Mesenchymal stem cell (in vitro differentiated cells and primary cell): ENCODE measurements at regions not wholly inside any gene's neighbourhood (a gene's known extent, or its start where the extent isn't known, plus 50 kb on each side); places are given as distances from the start of the nearest gene placed in this dataset.

Experiments used
- DNase-seq: peaks from one replicate; pipeline ENCODE4 v3.0.0-alpha.2; 2013
- H2AFZ ChIP-seq: one replicate; pipeline ENCODE4 v1.6.1; 2013; ENCODE audit warnings: low read depth, mild to moderate bottlenecking, control low read depth, inconsistent platforms, low read length, moderate library complexity
- H2AK5ac ChIP-seq: 2 replicates; pipeline ENCODE4 v1.6.1; 2013; ENCODE audit warnings: low read length, moderate library complexity, mild to moderate bottlenecking, inconsistent platforms; ENCODE audit not compliant: severe bottlenecking
- H2BK120ac ChIP-seq: one replicate; pipeline ENCODE4 v1.6.1; 2013; ENCODE audit warnings: low read depth, mild to moderate bottlenecking, inconsistent platforms, low read length, moderate library complexity
- H2BK12ac ChIP-seq, 2 experiments: one replicate each; pipeline ENCODE4 v1.6.1; 2013; ENCODE audit warnings: inconsistent platforms in 2 of 2, low read length in 2 of 2, mild to moderate bottlenecking in 2 of 2, moderate library complexity in 2 of 2, control low read depth in 1 of 2
- H2BK15ac ChIP-seq: one replicate; pipeline ENCODE4 v1.6.1; 2013; ENCODE audit warnings: mild to moderate bottlenecking, low read depth, inconsistent platforms; ENCODE audit not compliant: poor library complexity, severe bottlenecking
- H2BK5ac ChIP-seq: 2 replicates; pipeline ENCODE4 v1.6.1; 2013; ENCODE audit warnings: low read depth, mild to moderate bottlenecking, low read length, control low read depth, inconsistent platforms; ENCODE audit not compliant: poor library complexity, severe bottlenecking
- H3K14ac ChIP-seq, 2 experiments: one replicate each; pipeline ENCODE4 v1.6.1; 2013; ENCODE audit warnings: inconsistent platforms in 2 of 2, low read length in 2 of 2, control low read depth in 1 of 2, mild to moderate bottlenecking in 1 of 2, moderate library complexity in 1 of 2
- H3K18ac ChIP-seq, 2 experiments: one replicate each; pipeline ENCODE4 v1.6.1; 2013; ENCODE audit warnings: inconsistent platforms in 2 of 2, low read length in 2 of 2, control low read depth in 1 of 2, low read depth in 1 of 2, mild to moderate bottlenecking in 1 of 2
- H3K23ac ChIP-seq, 2 experiments: one replicate each; pipeline ENCODE4 v1.6.1; 2013; ENCODE audit warnings: inconsistent platforms in 2 of 2, low read length in 2 of 2, mild to moderate bottlenecking in 2 of 2, moderate library complexity in 2 of 2, control low read depth in 1 of 2
- H3K27ac ChIP-seq: 2 replicates; pipeline ENCODE4 v1.5.1; 2013; ENCODE audit warnings: mild to moderate bottlenecking, moderate library complexity, low read length, control low read depth, inconsistent platforms; ENCODE audit not compliant: poor library complexity, severe bottlenecking
- H3K27me3 ChIP-seq, 2 experiments: 2 replicates each; pipeline versions ENCODE4 v1.6.1 to v1.7.0; 2013; ENCODE audit warnings: low read length in 2 of 2, mild to moderate bottlenecking in 2 of 2, moderate library complexity in 2 of 2, control low read depth in 1 of 2, inconsistent platforms in 1 of 2; ENCODE audit not compliant: control insufficient read depth in 1 of 2, insufficient read depth in 1 of 2
- H3K36me3 ChIP-seq, 2 experiments: 2 replicates each; pipeline versions ENCODE4 v1.6.1 to v1.7.0; 2013; ENCODE audit warnings: low read length in 2 of 2, control low read depth in 1 of 2, inconsistent platforms in 1 of 2, low read depth in 1 of 2, mild to moderate bottlenecking in 1 of 2; ENCODE audit not compliant: insufficient read depth in 2 of 2, control insufficient read depth in 1 of 2
- H3K4ac ChIP-seq, 2 experiments: one replicate each; pipeline ENCODE4 v1.6.1; 2013; ENCODE audit warnings: inconsistent platforms in 2 of 2, low read length in 2 of 2, mild to moderate bottlenecking in 2 of 2, moderate library complexity in 2 of 2, control low read depth in 1 of 2, low read depth in 1 of 2
- H3K4me1 ChIP-seq: 2 replicates; pipeline ENCODE4 v1.6.1; 2013; ENCODE audit warnings: low read depth, low read length, control low read depth; ENCODE audit not compliant: control insufficient read depth, insufficient read depth
- H3K4me2 ChIP-seq: 2 replicates; pipeline ENCODE4 v1.6.1; 2013; ENCODE audit warnings: low read length, mild to moderate bottlenecking, inconsistent platforms; ENCODE audit not compliant: poor library complexity, severe bottlenecking
- H3K4me3 ChIP-seq, 2 experiments: 2 replicates each; pipeline versions ENCODE4 v1.5.1 to v1.7.0; 2013; ENCODE audit warnings: low read length in 2 of 2, mild to moderate bottlenecking in 2 of 2, control low read depth in 1 of 2, low read depth in 1 of 2; ENCODE audit not compliant: insufficient read depth in 1 of 2
- H3K79me1 ChIP-seq: replicated peaks from 2 replicates; pipeline ENCODE4 v1.6.1; 2013; ENCODE audit warnings: mild to moderate bottlenecking, control low read depth, low read length, inconsistent platforms; ENCODE audit not compliant: poor library complexity, severe bottlenecking
- H3K9ac ChIP-seq: 2 replicates; pipeline ENCODE4 v1.7.0; 2013; ENCODE audit warnings: mild to moderate bottlenecking, low read length, moderate library complexity
- H3K9me3 ChIP-seq: 2 replicates; pipeline ENCODE4 v1.7.0; 2013; ENCODE audit warnings: mild to moderate bottlenecking, low read length; ENCODE audit not compliant: control insufficient read depth
- H4K8ac ChIP-seq: one replicate; pipeline ENCODE4 v1.6.1; 2013; ENCODE audit warnings: inconsistent platforms, mild to moderate bottlenecking, low read length, moderate library complexity
- H4K91ac ChIP-seq: one replicate; pipeline ENCODE4 v1.6.1; 2013; ENCODE audit warnings: mild to moderate bottlenecking, low read length, inconsistent platforms
- WGBS: methylation state at CpG from one replicate; pipeline ENCODE4 v1.1.7; 2013; ENCODE audit warnings: mixed read lengths; 5-methylcytosine and 5-hydroxymethylcytosine counted together

GRCh38 chr6:40320947-40321346, 266.2 kb downstream of the LRFN2 start:
- no peak overlapping the region for H2BK15ac ChIP-seq
- H3K4me3 ChIP-seq = no peak overlapping the region
- no peak overlapping the region for H3K27ac ChIP-seq
- peaks cover 26 to 76% of the 10 kb centered on the region in 2 experiments for H3K27me3 ChIP-seq
- no peak overlapping the region for H2BK12ac ChIP-seq
- H3K14ac ChIP-seq = no peak overlapping the region
- H3K9ac ChIP-seq = no peak overlapping the region
- no peaks in the 10 kb centered on the region for H3K79me1 ChIP-seq
- DNase-seq = no peak
- H3K9me3 ChIP-seq = peaks cover 16% of the 10 kb centered on the region
- H4K8ac ChIP-seq = no peak overlapping the region
- no peak overlapping the region for H3K4ac ChIP-seq
- H2BK120ac ChIP-seq = no peak overlapping the region
- no peak overlapping the region for H3K18ac ChIP-seq
- no peaks in the 10 kb centered on the region for H3K36me3 ChIP-seq
- no peak overlapping the region for H2AFZ ChIP-seq
- 92% methylated on average over 2 of the region's 2 CpGs for WGBS
- H3K4me1 ChIP-seq = no peaks in the 10 kb centered on the region
- no peak overlapping the region for H3K4me2 ChIP-seq
- no peak overlapping the region for H3K23ac ChIP-seq
- H2AK5ac ChIP-seq = no peak overlapping the region
- H2BK5ac ChIP-seq = no peak overlapping the region
- H4K91ac ChIP-seq = no peak overlapping the region

DNA sequence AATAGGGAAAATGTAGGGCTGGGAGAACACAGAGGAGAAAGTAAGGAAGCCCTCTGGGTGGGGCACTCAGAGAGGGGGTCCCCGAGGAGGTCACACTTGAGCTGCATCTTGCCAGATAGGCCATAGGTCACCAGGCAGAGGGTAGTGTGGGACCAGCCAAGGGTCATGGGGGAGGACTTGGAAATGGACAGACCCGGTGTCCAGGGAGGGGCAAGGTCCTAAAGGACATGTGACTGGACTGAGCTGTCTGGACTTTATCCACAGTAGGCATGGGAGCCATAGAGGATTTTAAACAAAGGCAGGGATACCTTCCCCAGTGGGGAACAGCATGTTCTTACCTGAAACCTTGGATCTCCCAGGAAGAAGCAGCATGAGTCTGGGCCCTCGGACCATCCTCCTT, 266.7 kb downstream of the LRFN2 start:
- Histone ChIP-seq H3K9ac (no peak overlapping the region), H3K4ac (no peak overlapping the region), H3K18ac (no peak overlapping the region), H3K27me3 (peaks cover 25 to 72% of the 10 kb centered on the region in 2 experiments), H2BK5ac (no peak overlapping the region), H3K4me1 (no peaks in the 10 kb centered on the region), H2AFZ (no peak overlapping the region), H2BK15ac (no peak overlapping the region), H3K27ac (no peak overlapping the region), H3K79me1 (no peaks in the 10 kb centered on the region), H3K14ac (no peak overlapping the region), H3K9me3 (peaks cover 16% of the 10 kb centered on the region), H2BK12ac (no peak overlapping the region), H3K4me2 (no peak overlapping the region), H4K8ac (no peak overlapping the region), H4K91ac (no peak overlapping the region), H3K4me3 (no peak overlapping the region), H2AK5ac (no peak overlapping the region), H3K36me3 (no peaks in the 10 kb centered on the region), H3K23ac (no peak overlapping the region), H2BK120ac (no peak overlapping the region)
- no peak for DNase-seq
- 70% methylated on average over 3 of the region's 3 CpGs for WGBS

DNA sequence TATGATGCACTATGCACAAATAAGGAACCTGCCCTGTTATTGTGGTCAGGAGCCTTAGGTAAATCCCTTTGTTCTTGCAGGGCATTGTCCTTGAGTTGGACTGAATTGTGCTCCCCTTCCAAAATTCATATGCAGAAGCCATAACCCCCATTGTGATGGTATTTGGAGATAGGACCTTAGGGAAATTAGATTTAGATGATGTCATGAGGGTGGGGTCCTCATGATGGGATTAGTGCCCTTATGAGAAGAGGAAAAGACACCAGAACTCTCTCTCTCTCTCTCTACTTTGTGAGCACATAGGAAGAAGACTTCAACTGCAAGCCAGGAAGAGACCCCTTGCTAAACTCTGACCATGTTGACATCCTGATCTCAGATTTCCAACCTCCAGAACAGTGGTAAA, 268.0 kb downstream of the LRFN2 start:
- peaks cover 18 to 59% of the 10 kb centered on the region in 2 experiments for H3K27me3 ChIP-seq
- H3K4ac ChIP-seq = no peak overlapping the region
- no peak overlapping the region for H2BK120ac ChIP-seq
- no peaks in the 10 kb centered on the region for H3K4me1 ChIP-seq
- no peak overlapping the region for H3K9ac ChIP-seq
- no peak overlapping the region for H3K27ac ChIP-seq
- H2BK12ac ChIP-seq = no peak overlapping the region
- no peak overlapping the region for H3K4me3 ChIP-seq
- H4K8ac ChIP-seq = no peak overlapping the region
- H3K23ac ChIP-seq = no peak overlapping the region
- no peak overlapping the region for H3K14ac ChIP-seq
- no peak overlapping the region for H4K91ac ChIP-seq
- H3K9me3 ChIP-seq = peaks cover 16% of the 10 kb centered on the region
- no peak overlapping the region for H2AFZ ChIP-seq
- no peak overlapping the region for H2AK5ac ChIP-seq
- no peak overlapping the region for H2BK5ac ChIP-seq
- no peaks in the 10 kb centered on the region for H3K79me1 ChIP-seq
- no peak overlapping the region for H3K18ac ChIP-seq
- DNase-seq = no peak
- no peaks in the 10 kb centered on the region for H3K36me3 ChIP-seq
- no peak overlapping the region for H2BK15ac ChIP-seq
- no peak overlapping the region for H3K4me2 ChIP-seq

DNA sequence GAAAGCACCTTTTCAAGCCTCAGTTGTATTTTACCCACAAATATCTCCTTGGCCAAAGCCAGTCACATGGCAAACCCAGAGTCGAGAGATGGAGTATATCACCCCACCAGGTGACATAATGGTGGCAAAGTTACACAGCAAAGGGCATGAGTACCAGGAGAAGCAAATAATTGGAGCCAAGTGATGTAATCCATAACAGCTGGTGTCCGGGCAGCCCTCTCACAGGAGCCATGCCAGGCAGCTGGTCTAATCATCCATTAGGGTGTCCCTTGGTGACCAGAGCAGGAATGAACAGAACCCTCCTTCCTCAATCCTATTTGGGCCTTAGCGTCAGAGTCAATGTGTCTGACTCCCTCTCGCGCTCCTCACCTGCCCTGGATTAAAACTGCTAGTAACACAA, 272.1 kb downstream of the LRFN2 start:
- Histone ChIP-seq H3K4me2 (no peak overlapping the region), H4K8ac (no peak overlapping the region)

More for the DNA sequence above, 272.1 kb downstream of the LRFN2 start:
- Histone ChIP-seq H3K9me3 (peaks cover 16% of the 10 kb centered on the region), H3K18ac (no peak overlapping the region), H3K4me3 (no peak overlapping the region), H2AFZ (no peak overlapping the region), H3K27me3 (peaks cover 13 to 24% of the 10 kb centered on the region in 2 experiments), H3K4me1 (no peaks in the 10 kb centered on the region), H2BK5ac (no peak overlapping the region), H3K23ac (no peak overlapping the region), H3K27ac (no peak overlapping the region), H2BK12ac (no peak overlapping the region), H2BK120ac (no peak overlapping the region), H3K14ac (no peak overlapping the region), H3K36me3 (no peaks in the 10 kb centered on the region), H3K79me1 (no peaks in the 10 kb centered on the region), H3K4ac (no peak overlapping the region), H2AK5ac (no peak overlapping the region), H4K91ac (no peak overlapping the region), H2BK15ac (no peak overlapping the region), H3K9ac (no peak overlapping the region)
- WGBS = 82% methylated on average over 5 of the region's 5 CpGs
- DNase-seq = no peak
